HUES6 (cell line): ENCODE measurements at regions not wholly inside any gene's neighbourhood (a gene's known extent, or its start where the extent isn't known, plus 50 kb on each side); places are given as distances from the start of the nearest gene placed in this dataset.

Source experiments
- H3K27ac ChIP-seq: 2 replicates; pipeline ENCODE4 v1.7.0; 2013; ENCODE audit warnings: low read depth, mild to moderate bottlenecking, low read length, inconsistent platforms
- H3K27me3 ChIP-seq: 2 replicates; pipeline ENCODE4 v1.6.1; 2013; ENCODE audit warnings: low read length; ENCODE audit not compliant: control insufficient read depth, insufficient read depth
- H3K36me3 ChIP-seq: 2 replicates; pipeline ENCODE4 v1.6.1; 2013; ENCODE audit warnings: low read length; ENCODE audit not compliant: control insufficient read depth, insufficient read depth
- H3K4me1 ChIP-seq: 2 replicates; pipeline ENCODE4 v1.6.1; 2013; ENCODE audit warnings: low read length; ENCODE audit not compliant: control insufficient read depth, insufficient read depth
- H3K4me3 ChIP-seq: 2 replicates; pipeline ENCODE4 v1.5.1; 2013; ENCODE audit warnings: low read depth, low read length
- H3K9ac ChIP-seq: one replicate; pipeline ENCODE4 v1.6.1; 2013; ENCODE audit warnings: mild to moderate bottlenecking, low read length
- H3K9me3 ChIP-seq: 2 replicates; pipeline ENCODE4 v1.6.1; 2013; ENCODE audit warnings: low read depth, low read length; ENCODE audit not compliant: control insufficient read depth, insufficient read depth

GRCh38 chr2:3099145-3099859, 278.3 kb downstream of the EIPR1 start:
- H3K27me3 ChIP-seq: no peaks in the 10 kb centered on the region
- H3K9ac ChIP-seq: no peak overlapping the region
- no peak overlapping the region for H3K27ac ChIP-seq
- H3K36me3 ChIP-seq: no peaks in the 10 kb centered on the region
- no peaks in the 10 kb centered on the region for H3K9me3 ChIP-seq
- H3K4me3 ChIP-seq: no peak overlapping the region
- peaks cover 4% of the 10 kb centered on the region; the same call in 1 of the 2 replicates for H3K4me1 ChIP-seq

- Histone ChIP-seq H3K4me3 (no peak overlapping the region), H3K4me1 (peaks cover 4% of the 10 kb centered on the region; the same call in 1 of the 2 replicates), H3K9ac (no peak overlapping the region), H3K36me3 (no peaks in the 10 kb centered on the region), H3K27ac (no peak overlapping the region), H3K27me3 (no peaks in the 10 kb centered on the region), H3K9me3 (no peaks in the 10 kb centered on the region)
These were observed 279.4 kb downstream of the EIPR1 start for GRCh38 chr2:3098231-3098630.

- Histone ChIP-seq H3K27ac (no peak overlapping the region), H3K4me3 (no peak overlapping the region), H3K9me3 (no peaks in the 10 kb centered on the region), H3K4me1 (peaks cover 4% of the 10 kb centered on the region; the same call in 1 of the 2 replicates), H3K36me3 (no peaks in the 10 kb centered on the region), H3K27me3 (no peaks in the 10 kb centered on the region), H3K9ac (no peak overlapping the region)
These were observed 279.8 kb downstream of the EIPR1 start for GRCh38 chr2:3097804-3098203.

GRCh38 chr2:3094999-3095958, 282.3 kb downstream of the EIPR1 start:
- H3K27ac ChIP-seq: no peak overlapping the region
- no peak overlapping the region for H3K4me3 ChIP-seq
- no peaks in the 10 kb centered on the region for H3K9me3 ChIP-seq
- peaks cover 4% of the 10 kb centered on the region; the same call in 1 of the 2 replicates for H3K4me1 ChIP-seq
- H3K27me3 ChIP-seq: no peaks in the 10 kb centered on the region
- H3K36me3 ChIP-seq: no peaks in the 10 kb centered on the region
- H3K9ac ChIP-seq: no peak overlapping the region

- no peaks in the 10 kb centered on the region for H3K27me3 ChIP-seq
- H3K4me1 ChIP-seq: peaks cover 4% of the 10 kb centered on the region; the same call in 1 of the 2 replicates
- no peak overlapping the region for H3K27ac ChIP-seq
- no peaks in the 10 kb centered on the region for H3K9me3 ChIP-seq
- H3K36me3 ChIP-seq: no peaks in the 10 kb centered on the region
- no peak overlapping the region for H3K9ac ChIP-seq
- H3K4me3 ChIP-seq: no peak overlapping the region
These were observed 283.3 kb downstream of the EIPR1 start for GRCh38 chr2:3094318-3094717.

GRCh38 chr2:3091696-3092095, 285.9 kb downstream of the EIPR1 start:
- peaks cover 4% of the 10 kb centered on the region; the same call in 1 of the 2 replicates for H3K4me1 ChIP-seq

GRCh38 chr2:3082705-3083104, 294.9 kb downstream of the EIPR1 start:
- Histone ChIP-seq H3K27me3 (peaks cover 3% of the 10 kb centered on the region; the same call in 1 of the 2 replicates), H3K36me3 (no peaks in the 10 kb centered on the region), H3K4me3 (no peak overlapping the region), H3K4me1 (no peaks in the 10 kb centered on the region), H3K9ac (no peak overlapping the region), H3K27ac (no peak overlapping the region), H3K9me3 (no peaks in the 10 kb centered on the region)

More at GRCh38 chr2:3091696-3092095, 285.9 kb downstream of the EIPR1 start:
- Histone ChIP-seq H3K27ac (no peak overlapping the region), H3K36me3 (no peaks in the 10 kb centered on the region), H3K4me3 (no peak overlapping the region), H3K9me3 (peaks cover 4% of the 10 kb centered on the region; the same call in 1 of the 2 replicates), H3K9ac (no peak overlapping the region), H3K27me3 (no peaks in the 10 kb centered on the region)

GRCh38 chr2:3079959-3080948, 297.4 kb downstream of the EIPR1 start:
- no peak overlapping the region for H3K4me3 ChIP-seq
- peaks cover 3% of the 10 kb centered on the region; the same call in 1 of the 2 replicates for H3K27me3 ChIP-seq
- no peak overlapping the region for H3K27ac ChIP-seq
- H3K9ac ChIP-seq: no peak overlapping the region
- H3K9me3 ChIP-seq: no peaks in the 10 kb centered on the region
- H3K4me1 ChIP-seq: peaks cover 3% of the 10 kb centered on the region; the same call in 1 of the 2 replicates
- no peaks in the 10 kb centered on the region for H3K36me3 ChIP-seq

GRCh38 chr2:3079466-3079865, 298.2 kb downstream of the EIPR1 start:
- no peak overlapping the region for H3K27ac ChIP-seq
- H3K4me1 ChIP-seq: peaks cover 3% of the 10 kb centered on the region; the same call in 1 of the 2 replicates
- no peak overlapping the region for H3K9ac ChIP-seq
- H3K9me3 ChIP-seq: no peaks in the 10 kb centered on the region
- peaks cover 3% of the 10 kb centered on the region; the same call in 1 of the 2 replicates for H3K27me3 ChIP-seq
- H3K36me3 ChIP-seq: no peaks in the 10 kb centered on the region
- no peak overlapping the region for H3K4me3 ChIP-seq

GRCh38 chr2:3078684-3079083, 298.9 kb downstream of the EIPR1 start:
- H3K4me1 ChIP-seq: peaks cover 3% of the 10 kb centered on the region; the same call in 1 of the 2 replicates
- H3K27ac ChIP-seq: no peak overlapping the region
- no peak overlapping the region for H3K9ac ChIP-seq
- H3K27me3 ChIP-seq: peaks cover 3% of the 10 kb centered on the region; the same call in 1 of the 2 replicates
- no peaks in the 10 kb centered on the region for H3K36me3 ChIP-seq
- H3K4me3 ChIP-seq: no peak overlapping the region
- H3K9me3 ChIP-seq: no peaks in the 10 kb centered on the region
